Activated CD4-positive, alpha-beta T cell treated with anti-CD3 and anti-CD28 coated beads, Interleukin-2, amount 50 U/mL, for 24 hours (primary cell): ENCODE measurements at regions not wholly inside any gene's neighbourhood (a gene's known extent, or its start where the extent isn't known, plus 50 kb on each side); places are given as distances from the start of the nearest gene placed in this dataset.

Source experiments
- DNase-seq, 2 donors: peaks; one replicate each; pipeline ENCODE4 v3.0.0-alpha.2; 2020; ENCODE audit warnings: low read depth in 1 of 2, low spot score in 1 of 2

DNA sequence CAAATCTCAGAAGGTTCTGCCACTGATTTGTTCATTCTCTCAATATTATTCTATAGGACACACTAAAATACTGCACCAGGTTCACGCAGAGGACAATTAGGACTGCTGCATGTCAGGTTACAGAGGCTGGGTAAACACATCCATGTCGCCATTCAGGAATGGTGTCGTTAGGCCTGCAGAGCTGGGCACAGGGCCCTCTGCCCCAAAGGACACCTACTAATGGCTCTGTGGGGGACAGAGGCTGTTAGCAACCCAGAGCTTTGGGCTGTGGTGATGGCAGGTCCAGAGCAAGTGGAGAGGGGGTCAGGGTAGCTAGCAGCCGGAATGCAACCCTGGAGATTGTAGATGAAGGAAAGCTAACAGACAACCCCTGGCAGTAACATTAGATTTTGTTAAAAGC is 115.9 kb downstream of the TTC32 start:
- DNase-seq: no peak

DNA sequence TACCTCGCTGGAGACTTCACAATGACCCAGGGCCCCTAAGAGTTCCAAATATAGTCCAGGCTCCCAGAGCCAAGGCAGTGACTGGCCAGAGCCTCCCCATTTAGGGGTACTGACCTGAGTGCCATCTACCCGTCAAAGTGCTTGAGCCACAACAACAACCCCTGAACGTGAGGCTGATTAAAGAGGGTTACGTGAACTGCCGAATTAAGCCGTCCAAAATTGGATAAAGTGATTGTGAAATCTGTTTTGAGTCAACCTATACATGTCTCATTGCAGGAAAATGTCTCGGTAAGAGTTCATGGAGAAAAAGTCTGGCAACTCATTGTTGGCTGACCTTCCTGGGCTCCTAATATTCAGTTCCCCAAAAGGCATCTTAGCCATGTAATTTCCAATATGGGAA is 116.3 kb downstream of the TTC32 start:
- no peak for DNase-seq

DNA sequence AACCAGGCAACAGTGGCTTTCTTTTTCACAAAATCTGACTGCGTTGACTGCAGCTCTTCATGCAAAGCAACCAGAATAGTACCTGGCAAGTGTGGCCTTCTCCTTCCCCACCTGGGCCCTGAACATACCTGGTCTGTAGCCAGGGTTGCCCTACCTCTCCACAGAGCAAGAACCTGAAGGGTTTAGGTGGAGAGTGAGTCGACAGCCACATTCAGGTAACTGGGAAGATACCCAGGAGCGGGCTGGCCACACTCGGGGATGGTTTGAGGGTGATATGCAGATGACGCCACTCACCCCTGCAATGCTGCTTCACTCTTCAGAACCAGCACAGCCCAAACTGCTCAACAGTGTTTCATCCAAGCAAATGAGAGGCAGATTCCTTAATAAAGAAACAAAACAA is 117.3 kb downstream of the TTC32 start:
- DNase-seq: no peak

DNA sequence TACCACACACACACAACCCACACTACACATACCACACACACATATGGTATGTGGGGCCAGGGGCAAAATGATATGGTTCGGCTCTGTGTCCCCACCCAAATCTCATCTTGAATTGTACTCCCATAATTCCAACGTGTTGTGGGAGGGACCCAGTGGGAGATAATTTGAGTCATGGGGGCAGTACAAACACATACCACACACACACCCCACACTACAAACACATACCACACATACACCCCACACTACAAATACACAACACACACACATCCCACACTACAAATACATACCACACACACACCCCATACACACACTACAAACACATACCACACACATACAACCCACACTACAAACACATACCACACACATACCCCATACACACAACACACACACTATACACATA is 117.8 kb downstream of the TTC32 start:
- DNase-seq: no peak

DNA sequence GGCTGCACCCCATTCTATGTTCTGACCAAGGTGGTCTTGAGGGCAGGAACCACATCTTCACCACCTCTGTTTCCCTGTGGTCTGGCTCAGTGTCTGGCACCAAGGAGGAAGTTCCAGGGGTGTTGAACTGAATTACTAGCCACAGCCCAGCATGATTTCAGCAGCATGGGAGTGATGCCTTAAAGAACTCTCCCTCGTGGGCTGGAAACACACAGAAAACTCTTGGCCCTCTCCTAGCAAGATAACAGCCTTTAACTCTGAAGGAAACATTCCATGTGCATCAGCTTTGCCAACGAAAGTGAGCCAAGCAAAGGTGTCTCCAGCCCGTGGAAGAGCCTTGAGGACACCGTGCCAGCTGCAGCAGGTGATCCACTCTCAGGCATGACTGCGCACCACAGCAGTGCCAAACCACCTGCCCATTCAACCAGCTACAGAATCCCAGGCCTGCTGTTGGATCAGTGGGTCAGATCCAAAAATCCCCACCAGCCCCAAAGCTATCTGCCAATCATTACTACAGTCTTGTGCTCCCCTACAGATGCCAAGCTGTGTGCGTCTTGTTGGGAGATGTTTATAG is 124.8 kb downstream of the TTC32 start:
- DNase-seq: no peak

DNA sequence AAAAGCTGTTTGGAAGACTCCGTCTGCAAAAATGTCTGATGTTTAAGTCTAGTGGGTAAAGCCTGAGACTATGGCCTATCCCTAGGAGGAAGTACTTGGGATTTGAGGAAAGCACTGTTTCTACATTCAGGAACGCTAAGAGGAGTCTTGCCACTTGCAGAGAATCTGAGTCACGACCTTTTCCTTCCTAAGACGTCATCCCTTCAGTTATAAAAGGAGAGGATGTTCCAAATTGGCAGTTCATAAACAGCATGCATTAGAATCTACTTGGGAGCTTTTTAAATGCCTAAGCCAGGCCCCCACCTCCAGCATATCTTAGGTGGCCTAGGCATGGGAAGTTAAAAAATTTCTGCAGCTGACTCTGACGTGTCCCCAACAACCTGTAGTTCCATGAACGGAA is 125.9 kb downstream of the TTC32 start:
- no peak for DNase-seq

DNA sequence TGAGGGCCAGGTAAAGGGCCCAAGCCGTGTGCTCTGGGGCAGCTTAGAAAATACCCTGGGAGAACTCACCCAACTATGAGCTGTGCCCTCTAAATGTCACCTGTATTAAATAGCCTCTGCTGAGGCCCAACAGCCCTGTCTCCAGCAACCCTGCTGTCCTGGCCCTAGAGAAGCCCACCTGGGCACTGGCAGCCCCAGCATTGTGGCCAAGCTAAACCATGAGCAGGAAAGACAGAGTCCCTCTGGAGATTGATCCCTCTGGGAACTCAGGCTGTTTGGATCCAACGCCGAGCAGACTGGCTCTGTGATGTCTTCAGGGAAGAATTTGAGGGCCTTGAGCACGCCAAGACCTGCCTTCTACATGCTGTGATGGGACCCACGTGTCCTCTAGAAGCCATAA is 126.5 kb downstream of the TTC32 start:
- DNase-seq: no peak

DNA sequence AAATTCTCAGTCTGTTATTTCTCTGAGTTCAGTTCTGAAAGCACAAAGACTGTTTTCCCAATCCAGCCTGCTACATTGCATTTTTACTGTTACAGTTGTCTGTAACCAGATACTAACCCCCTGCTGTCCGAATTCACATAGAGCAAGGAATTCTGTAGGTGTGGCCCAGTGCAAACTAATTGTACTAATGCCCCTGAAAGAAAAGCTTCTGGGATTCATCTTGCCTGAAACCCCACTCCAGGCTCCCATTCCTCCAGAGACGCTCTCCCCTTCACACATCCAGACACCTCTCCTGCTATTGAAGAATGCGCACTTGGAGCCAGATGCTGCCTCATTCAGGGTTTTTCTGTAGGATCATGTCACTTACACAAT is 127.0 kb downstream of the TTC32 start:
- no peak for DNase-seq

DNA sequence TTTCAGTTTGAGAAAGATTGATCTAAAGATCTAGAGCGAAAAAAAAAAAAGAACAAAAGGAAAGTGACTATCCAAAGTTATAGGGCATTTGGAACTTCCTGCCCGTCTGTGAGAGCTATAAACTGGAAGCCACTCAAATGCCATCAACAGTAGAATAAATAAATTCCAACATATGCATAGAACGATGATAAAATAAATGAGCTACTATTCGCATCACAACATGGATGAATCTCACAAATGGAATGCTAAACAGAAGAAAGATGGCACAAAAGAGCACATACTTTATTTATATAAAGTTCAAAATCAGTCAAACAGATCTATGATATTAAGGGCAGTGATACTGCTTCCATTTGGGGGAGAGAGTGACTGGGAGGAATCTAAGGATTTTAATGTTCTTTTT is 128.8 kb downstream of the TTC32 start:
- DNase-seq: no peak

DNA sequence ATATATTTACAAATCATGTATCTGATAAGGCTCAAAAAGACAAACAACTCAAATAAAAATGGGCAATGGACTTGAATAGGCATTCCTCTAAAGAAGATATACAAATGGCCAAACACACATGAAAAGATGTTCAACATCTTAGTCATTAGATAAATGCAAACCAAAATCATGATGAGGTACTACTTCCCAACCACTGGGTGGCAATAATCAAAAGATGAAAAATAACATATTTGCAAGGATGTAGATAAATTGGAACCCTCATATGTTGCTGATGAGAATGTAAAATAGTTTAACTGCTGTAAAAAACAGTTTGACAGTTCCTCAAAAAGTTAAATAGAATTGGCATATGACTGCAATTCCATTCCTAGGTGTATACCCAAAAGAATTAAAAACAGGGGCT is 132.3 kb downstream of the TTC32 start:
- DNase-seq: no peak

DNA sequence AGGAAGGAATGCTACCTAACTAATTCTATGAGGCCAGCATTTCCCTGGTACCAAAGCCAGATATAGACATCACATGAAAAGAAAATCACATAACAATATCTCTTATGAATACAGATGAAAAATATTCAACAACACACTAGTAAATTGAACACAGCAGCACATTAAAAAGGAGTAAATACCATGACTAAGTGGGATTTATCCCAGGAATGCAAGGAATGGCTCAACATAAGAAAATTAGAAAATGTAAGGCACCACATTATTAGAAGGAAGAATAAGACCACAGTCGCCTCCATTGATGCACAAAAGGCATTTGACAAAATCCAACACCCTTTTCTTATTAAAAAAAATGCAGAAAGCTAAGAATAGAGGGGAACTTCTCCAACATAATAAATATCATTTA is 133.9 kb downstream of the TTC32 start:
- no peak for DNase-seq

DNA sequence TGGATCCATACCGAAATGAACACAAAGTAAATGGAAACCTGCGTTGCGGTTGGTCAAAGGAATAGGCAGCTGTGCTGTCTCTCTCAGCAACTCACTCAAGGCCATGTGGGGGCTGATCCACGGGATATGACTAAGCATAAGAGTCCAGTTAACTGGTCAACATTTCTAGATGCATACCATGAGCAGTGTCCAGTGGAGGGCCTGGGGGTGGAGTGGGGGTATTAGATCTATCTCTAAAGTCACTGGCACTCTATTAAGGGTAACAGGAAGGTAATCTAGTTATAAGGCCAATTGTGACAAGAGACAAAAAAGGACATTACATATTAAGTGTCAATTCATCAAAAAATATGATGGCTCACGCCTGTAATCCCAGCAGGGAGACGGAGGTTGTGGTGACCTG is 136.8 kb downstream of the TTC32 start:
- no peak for DNase-seq

DNA sequence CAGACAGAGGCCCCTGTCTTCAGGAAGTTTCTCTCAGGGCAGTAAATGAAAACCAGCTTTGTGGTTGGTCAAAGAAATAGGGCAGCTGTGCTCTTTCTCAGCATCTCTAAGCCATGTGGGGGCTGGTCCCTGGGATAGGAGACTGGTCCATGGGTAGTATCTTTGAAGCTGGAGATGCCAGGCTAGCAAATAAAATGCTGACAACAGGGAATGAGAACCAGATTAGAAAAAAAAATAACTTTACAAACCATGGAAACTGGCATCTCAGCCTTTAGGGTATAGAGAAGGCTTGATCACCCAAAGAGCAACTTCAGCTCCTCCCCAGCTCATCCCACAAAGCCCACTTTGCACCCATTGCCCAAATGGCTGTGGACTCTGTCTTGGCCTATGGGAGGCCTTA is 138.1 kb downstream of the TTC32 start:
- DNase-seq: no peak

DNA sequence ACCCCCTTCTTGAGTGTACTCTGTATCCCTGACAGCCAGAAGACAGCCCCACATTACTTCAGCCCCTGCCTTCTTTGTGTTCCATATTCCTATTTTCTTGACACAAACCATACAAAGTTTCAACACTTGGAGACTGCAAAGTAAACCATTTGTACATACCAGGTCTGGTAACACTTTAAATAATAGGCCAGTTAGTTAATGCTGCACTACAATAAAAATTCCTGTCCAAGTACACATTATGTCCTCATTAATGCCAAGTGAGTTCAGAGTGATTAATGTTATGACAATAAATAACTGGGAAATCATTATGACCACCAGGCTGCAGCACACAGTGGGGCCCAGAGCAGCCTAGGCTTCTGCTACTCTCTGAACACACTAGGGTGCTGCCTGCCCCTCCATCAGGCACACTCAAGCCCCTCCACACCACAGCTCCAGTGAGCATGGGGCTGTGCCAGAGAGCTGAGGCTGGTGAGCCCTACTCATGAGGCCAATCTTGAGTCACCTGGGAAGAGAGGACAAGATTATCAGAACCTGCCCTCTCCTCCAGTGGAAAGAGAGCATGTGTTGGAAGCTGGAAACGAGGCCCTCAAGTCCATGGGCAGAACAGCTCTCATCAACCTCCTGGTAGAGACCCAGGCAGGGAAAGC is 138.7 kb downstream of the TTC32 start:
- DNase-seq: no peak

DNA sequence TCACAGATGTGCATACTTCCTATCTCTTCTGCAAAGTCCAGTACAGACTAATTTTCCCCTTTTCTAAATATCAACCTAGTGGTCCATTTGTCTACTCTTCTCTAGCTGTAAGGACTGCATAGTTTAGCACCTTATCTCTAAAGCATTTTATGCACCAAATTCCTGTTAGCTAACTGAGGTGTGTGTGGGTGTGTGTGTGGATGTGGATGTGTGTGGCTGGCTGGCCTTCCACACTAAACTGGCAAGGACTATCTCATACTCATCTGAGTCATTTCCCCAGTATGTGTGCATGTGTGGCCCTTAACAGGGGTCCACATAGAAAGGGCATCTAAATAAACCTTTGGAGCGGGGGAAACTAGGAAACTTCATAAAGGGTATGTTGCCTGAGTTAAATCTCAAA is 139.6 kb downstream of the TTC32 start:
- DNase-seq: no peak

DNA sequence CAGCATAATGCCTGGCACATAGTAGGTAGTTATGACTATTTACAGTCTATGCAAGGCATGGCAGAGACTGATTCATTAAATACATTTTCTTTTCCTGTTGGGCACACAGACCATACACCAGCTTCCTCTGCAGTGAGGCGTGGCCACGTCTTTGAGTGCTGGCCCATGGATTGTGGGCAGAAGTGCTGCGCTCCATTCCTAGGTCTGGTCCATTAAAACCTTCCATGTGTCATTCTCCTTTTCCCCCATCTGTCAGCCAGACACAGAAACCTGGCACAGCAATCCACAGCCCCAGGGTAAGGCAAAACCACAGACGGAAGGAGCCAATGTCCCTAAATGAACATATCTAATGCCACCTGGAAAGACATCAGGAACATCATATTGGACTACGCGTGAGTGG is 141.9 kb downstream of the TTC32 start:
- no peak for DNase-seq

DNA sequence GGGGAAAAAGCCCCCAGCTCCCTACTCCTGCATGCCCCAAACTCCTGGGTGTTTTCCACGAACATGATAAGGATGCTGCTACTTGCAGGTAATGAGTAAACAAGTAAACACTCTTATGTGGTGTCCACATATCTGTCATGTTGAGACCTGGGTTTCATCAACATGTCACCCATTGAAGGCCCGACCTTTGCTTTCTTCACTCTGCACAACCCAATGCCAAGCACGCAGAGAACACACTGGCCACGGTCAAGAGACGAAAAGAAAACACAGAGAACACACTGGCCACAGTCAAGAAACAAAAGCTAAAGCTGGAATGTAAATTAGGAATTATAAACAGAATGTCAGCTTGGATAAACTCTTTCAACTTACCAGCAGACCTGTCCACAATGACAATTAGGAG is 143.1 kb downstream of the TTC32 start:
- no peak for DNase-seq

DNA sequence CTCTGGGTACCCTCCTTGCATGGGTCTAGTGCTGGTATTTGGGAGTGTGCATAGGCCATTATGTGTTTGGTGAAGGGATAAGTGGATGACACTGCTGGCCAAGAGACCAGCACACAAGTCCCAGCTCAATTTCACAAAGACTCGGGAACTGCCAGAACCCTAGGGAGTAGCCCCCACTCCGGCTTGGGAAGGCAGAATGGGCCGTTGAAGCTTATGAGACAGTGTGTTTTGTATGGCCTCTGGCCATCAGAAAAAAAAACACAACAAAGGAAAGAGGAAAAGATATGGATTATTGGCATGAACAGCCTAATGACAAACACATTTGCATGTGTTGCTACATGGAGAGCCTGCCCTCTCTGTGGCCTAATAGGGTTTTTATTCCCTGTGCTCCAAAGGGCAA is 144.2 kb downstream of the TTC32 start:
- DNase-seq: no peak

DNA sequence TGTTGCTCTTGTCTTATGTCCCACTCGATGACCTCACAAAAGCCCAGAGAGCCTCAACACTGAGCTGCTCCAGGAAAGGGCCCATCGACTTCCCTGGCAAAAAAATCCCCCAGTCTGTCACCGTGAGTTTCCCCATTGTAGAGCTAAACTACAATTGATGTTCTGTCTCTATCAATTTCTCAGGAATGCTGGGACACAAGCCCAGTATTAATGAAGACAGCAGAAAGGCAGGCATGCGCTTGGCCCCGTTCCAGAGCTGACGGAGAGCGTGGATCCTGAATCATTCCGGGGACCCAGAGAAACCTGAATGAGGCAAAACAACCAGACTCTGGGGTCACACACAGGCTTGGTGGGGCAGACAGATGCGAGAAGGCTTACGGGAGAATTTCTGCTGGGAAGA is 146.9 kb downstream of the TTC32 start:
- DNase-seq: no peak

DNA sequence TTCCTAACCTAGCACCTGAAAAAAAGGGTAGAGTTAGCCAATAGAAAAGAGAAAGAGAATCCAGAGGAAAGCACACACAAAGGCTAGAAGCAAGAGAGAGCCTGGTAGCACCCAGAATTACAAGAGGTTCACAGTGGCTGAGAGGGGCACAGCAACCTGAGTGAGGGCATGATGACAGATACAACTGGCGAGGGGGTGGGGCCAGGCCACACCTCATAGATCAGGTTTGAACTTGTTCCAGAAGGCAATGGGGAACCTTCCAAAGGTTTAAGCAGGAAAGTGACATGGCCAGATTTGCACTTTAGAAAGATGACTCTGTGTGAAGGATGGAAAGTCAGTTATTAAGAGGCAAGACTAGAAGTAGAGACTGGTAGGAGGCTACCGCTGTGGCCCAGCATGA is 148.0 kb downstream of the TTC32 start:
- DNase-seq: no peak

DNA sequence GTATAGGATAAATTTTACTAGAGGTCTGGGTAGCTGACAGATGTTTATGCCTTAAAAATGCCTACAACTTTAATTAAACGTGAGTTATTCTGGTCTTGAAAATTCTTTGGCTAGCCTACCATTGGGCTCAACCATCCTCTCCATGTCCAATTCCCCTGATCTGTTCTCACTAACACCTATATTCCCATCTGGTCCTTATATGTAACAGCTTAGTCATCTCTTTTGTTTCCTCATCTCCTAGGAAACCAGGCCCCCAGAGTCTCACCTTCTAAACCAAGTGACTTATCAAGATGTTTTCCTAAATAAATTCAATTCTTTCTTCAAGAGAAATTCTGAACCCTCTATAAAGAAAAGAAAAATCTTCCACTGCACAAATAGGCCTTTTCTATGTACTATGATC is 148.5 kb downstream of the TTC32 start:
- no peak for DNase-seq

DNA sequence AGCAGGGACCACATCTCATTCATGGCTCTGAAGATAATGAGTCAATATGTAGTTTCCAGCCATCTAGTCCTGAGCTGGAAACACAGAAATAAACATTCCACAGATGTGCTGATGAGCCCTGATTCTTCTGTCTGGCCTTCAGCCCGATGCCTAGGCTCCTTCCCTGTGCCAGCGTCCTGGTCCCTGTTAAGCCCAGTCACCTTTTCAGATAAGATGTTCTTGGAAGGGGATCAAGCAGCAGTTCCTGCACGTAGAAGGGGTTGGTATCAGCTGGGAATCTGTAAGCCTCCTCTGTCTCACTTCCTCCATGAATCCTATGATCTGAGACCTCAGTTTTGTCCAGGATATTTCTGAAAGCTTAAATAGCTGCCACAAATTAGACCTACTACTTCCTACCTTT is 149.3 kb downstream of the TTC32 start:
- DNase-seq: no peak

DNA sequence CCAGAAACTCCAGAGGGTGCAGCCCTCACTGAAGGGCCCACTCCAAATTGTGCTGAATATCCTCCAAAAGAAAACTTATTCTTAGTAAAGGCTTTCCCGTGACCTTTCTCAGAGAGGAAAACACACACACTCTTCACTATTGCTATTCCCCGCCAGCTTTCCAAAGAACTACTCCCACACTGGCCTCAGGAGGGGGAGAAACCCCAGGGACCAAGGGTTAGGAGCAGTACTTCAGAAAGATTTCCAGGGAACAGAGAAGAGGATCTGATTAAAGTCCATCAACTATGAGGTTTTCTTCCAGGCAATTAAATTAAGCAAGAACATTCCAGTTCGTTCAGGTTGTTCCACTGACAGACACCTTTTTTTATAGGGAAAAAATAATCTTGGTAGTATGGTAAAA is 150.2 kb downstream of the TTC32 start:
- no peak for DNase-seq

DNA sequence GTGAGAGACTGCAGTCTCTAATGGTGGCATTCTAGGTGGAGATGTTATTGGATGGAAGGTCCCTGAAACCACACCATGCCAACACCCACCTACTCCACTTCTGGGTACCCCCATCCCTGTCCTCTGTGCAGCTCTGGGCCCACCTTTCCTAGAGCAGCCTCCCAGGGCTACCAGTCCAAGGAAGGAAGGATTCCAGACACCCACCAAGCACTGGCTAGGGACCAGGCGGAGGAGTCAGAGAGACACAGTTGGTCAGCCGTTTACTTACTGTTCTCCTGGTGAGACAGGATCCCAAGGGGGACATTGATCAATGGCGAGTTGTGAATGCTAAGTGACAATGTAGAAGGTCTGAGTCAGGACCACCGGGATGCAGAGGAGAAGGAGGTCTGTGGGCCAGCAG is 151.6 kb downstream of the TTC32 start:
- DNase-seq: no peak
